Spinal cord (tissue), 9 donors: ENCODE measurements at regions not wholly inside any gene's neighbourhood (a gene's known extent, or its start where the extent isn't known, plus 50 kb on each side); places are given as distances from the start of the nearest gene placed in this dataset.

ENCODE experiments used
- DNase-seq, 6 donors: peaks; one replicate each; pipeline versions ENCODE4 v3.0.0 to v3.0.0-alpha.2; 2013 to 2015; ENCODE audit warnings: low spot score in 6 of 6, low read depth in 4 of 6
- H3K27ac ChIP-seq: one replicate; pipeline ENCODE4 v1.5.1; 2013; ENCODE audit warnings: low read depth, low read length, control low read depth
- H3K27me3 ChIP-seq: one replicate; pipeline ENCODE4 v1.6.1; 2013; ENCODE audit warnings: low read length; ENCODE audit not compliant: control insufficient read depth, insufficient read depth
- H3K36me3 ChIP-seq: one replicate; pipeline ENCODE4 v1.6.1; 2013; ENCODE audit warnings: low read length; ENCODE audit not compliant: control insufficient read depth, insufficient read depth
- H3K4me1 ChIP-seq: one replicate; pipeline ENCODE4 v1.6.1; 2013; ENCODE audit warnings: low read length; ENCODE audit not compliant: control insufficient read depth, insufficient read depth
- H3K4me3 ChIP-seq: one replicate; pipeline ENCODE4 v1.5.1; 2013; ENCODE audit warnings: low read depth, low read length, control low read depth
- H3K9me3 ChIP-seq: one replicate; pipeline ENCODE4 v1.6.1; 2013; ENCODE audit warnings: low read length; ENCODE audit not compliant: control insufficient read depth, insufficient read depth
- WGBS: methylation state at CpG from one replicate; pipeline ENCODE4 v1.1.5; 2013; ENCODE audit warnings: missing lambda C conversion rate; ENCODE audit not compliant: insufficient coverage; 5-methylcytosine and 5-hydroxymethylcytosine counted together
- donor health status: healthy.

- Histone ChIP-seq H3K9me3 (no peaks in the 10 kb centered on the region), H3K36me3 (no peaks in the 10 kb centered on the region), H3K4me1 (no peaks in the 10 kb centered on the region), H3K27me3 (no peaks in the 10 kb centered on the region), H3K4me3 (no peak overlapping the region), H3K27ac (no peak overlapping the region)
- no peak for DNase-seq
- 100% methylated on average over 1 of the region's 3 CpGs for WGBS
Observed at GRCh38 chr10:61337741-61338140, 115.4 kb downstream of the TMEM26 start.

- Histone ChIP-seq H3K4me3 (no peak overlapping the region), H3K36me3 (no peaks in the 10 kb centered on the region), H3K9me3 (no peaks in the 10 kb centered on the region), H3K27ac (no peak overlapping the region), H3K27me3 (no peaks in the 10 kb centered on the region), H3K4me1 (no peaks in the 10 kb centered on the region)
- WGBS, result no CpG with 5 or more reads among the region's 4 CpGs
- DNase-seq, result no peak
Observed at GRCh38 chr10:61336831-61337230, 116.3 kb downstream of the TMEM26 start.

DNA sequence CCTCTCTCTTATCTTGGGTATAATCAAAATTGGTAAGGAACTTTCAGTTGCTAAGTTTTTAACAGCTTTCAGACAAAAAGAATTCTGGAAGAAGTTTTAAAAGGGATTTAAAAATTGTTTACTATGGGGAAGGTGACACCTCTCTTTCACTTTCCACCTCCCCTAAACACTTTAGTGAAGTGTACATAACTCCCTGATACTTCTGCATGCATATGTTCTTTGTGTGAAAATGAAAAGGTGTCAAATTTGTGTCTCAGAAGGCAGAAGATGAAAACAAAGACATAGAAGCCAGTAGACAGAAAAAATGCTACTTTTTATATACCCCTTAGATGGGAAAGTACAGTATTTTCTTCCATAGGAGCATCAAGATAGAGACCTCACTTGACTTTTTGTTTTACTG lies 117.8 kb downstream of the TMEM26 start:
- H3K9me3 ChIP-seq, result no peaks in the 10 kb centered on the region
- H3K27ac ChIP-seq, result no peak overlapping the region
- no peak overlapping the region for H3K4me3 ChIP-seq
- H3K36me3 ChIP-seq, result no peaks in the 10 kb centered on the region
- no peaks in the 10 kb centered on the region for H3K27me3 ChIP-seq
- DNase-seq, result no peak
- no peaks in the 10 kb centered on the region for H3K4me1 ChIP-seq

DNA sequence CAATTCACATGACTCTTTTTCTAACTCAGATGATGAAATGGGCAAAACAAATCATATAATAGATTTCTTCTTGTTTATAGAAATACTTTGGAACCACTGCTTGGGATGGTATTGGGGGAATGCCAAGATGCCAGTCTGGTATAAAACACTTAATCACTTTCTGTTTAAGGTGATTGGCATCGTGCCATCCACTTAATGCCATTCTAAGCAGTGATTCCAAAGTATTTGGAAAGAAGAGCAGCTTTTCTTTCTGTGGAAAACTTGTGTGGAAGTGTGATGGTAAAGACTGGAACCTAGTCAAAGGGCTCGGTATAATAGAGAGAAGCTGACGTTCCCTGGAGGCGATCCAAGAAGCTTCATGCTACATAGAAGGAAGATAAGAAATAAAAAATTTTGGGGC lies 120.6 kb downstream of the TMEM26 start:
- DNase-seq, result peak in 1 of 6 donors; percentile 68
- Histone ChIP-seq H3K9me3 (peaks cover 8% of the 10 kb centered on the region), H3K27me3 (no peaks in the 10 kb centered on the region), H3K4me3 (no peak overlapping the region), H3K36me3 (no peaks in the 10 kb centered on the region), H3K27ac (no peak overlapping the region), H3K4me1 (no peaks in the 10 kb centered on the region)
- 61% methylated on average over 3 of the region's 4 CpGs for WGBS

- DNase-seq, result no peak
- H3K27me3 ChIP-seq, result no peaks in the 10 kb centered on the region
- no peaks in the 10 kb centered on the region for H3K4me1 ChIP-seq
- peaks cover 8% of the 10 kb centered on the region for H3K9me3 ChIP-seq
- H3K4me3 ChIP-seq, result no peak overlapping the region
- H3K27ac ChIP-seq, result no peak overlapping the region
- WGBS, result 90% methylated on average over 3 of the region's 3 CpGs
- H3K36me3 ChIP-seq, result no peaks in the 10 kb centered on the region
Observed at GRCh38 chr10:61330669-61331068, 122.5 kb downstream of the TMEM26 start.

- no peak for DNase-seq
- Histone ChIP-seq H3K4me3 (no peak overlapping the region), H3K4me1 (no peaks in the 10 kb centered on the region), H3K27ac (no peak overlapping the region), H3K9me3 (peaks cover 8% of the 10 kb centered on the region), H3K36me3 (no peaks in the 10 kb centered on the region), H3K27me3 (no peaks in the 10 kb centered on the region)
- WGBS, result no CpG with 5 or more reads among the region's 2 CpGs
Observed at GRCh38 chr10:61329854-61330253, 123.3 kb downstream of the TMEM26 start.

DNA sequence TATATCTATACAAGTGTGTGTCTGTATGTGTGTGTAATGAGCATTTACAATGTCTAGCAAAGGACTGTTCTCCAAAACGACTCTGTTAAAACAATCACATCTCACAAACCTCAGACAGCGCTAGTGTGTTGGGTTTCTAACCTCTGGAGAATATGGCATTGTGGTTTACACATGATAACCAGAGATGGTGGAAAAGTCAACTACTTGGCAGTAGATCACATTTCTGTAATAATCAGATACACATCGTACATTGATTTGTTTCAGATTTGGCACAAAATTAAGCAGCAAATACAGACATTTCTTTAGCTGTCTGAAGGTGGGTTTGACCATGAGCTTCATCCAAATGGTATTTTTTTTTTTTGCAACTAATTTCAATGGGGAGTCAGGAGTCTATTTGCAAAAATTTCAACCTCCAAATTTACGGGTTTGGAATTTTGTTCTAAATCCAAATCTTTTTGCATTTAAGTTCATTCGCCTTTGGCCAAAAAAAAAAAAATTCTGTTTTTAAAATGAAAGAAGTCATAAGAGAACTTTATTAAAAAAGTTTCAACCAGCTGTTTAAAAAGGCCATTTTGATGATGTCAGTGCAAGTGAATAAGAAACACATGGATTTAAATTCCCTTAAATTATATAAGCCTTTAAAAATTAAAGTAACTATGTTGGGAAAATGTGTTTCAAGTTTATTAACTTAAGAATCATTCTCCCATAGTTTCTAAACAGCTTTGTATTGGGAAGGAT lies 127.8 kb downstream of the TMEM26 start:
- H3K27me3 ChIP-seq, result no peaks in the 10 kb centered on the region
- WGBS, result no CpG with 5 or more reads among the region's 5 CpGs
- H3K4me3 ChIP-seq, result no peak overlapping the region
- no peaks in the 10 kb centered on the region for H3K4me1 ChIP-seq
- DNase-seq, result no peak
- H3K9me3 ChIP-seq, result peaks cover 8% of the 10 kb centered on the region
- no peaks in the 10 kb centered on the region for H3K36me3 ChIP-seq
- H3K27ac ChIP-seq, result no peak overlapping the region

GRCh38 chr10:61323726-61324125 lies 129.5 kb downstream of the TMEM26 start:
- Histone ChIP-seq H3K36me3 (no peaks in the 10 kb centered on the region), H3K27me3 (no peaks in the 10 kb centered on the region), H3K4me3 (no peak overlapping the region), H3K4me1 (no peaks in the 10 kb centered on the region), H3K27ac (no peak overlapping the region), H3K9me3 (peaks cover under 1% of the 10 kb centered on the region)
- DNase-seq, result no peak

DNA sequence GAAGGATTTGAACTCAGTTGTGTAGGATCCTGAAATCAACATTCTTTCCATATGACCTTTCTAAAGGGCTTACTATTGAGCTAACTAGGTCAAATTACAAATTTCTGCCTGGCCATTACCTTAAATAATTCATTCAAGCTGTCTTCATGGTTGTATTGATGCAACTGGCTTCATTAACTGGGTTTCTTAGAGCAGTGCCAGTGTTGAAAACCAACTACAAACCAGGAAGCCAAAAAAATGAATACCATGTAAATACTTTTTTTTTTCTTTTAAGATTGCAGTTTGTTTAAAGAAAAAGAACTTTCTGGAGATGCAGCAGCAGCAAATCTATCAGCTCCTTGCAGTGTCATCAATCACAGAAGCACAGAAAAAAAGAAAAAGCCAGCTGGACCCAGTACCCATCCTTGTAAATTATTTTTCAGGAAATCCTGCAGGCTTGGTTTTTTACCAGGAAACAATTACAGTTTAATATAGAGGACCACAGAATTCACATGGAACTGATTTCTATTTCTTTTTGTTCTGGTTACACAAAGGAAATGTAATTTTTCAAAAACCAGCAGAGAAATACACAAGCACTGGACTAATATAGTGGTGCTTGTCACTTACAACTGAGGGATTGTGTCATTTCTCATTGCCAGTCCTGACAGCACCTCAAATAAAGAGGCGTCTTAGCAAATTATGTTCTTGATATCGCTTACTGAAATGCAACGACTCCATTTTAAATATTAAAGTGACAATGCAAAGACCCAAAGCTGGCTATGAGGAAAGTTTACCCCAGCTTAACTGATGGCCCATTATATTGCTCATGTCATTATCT lies 131.9 kb downstream of the TMEM26 start:
- no peaks in the 10 kb centered on the region for H3K27me3 ChIP-seq
- no CpG with 5 or more reads among the region's 3 CpGs for WGBS
- no peaks in the 10 kb centered on the region for H3K36me3 ChIP-seq
- no peak overlapping the region for H3K4me3 ChIP-seq
- H3K4me1 ChIP-seq, result no peaks in the 10 kb centered on the region
- no peaks in the 10 kb centered on the region for H3K9me3 ChIP-seq
- DNase-seq, result peak in 1 of 6 donors; percentile 43
- H3K27ac ChIP-seq, result no peak overlapping the region

DNA sequence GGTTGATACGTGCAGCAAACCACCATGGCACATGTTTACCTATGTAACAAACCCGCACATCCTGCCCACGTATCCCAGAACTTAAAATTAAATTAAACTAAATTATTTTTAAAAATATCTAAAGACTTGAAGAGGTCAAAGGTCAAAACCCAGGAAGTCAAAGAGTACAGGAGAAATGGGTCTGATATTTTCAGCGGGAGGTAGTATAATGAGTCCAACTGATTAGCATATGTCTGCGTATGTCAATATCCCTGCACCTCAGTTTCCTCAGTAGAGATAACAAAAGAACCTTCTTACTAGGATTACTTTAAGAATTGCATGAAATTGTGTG lies 133.0 kb downstream of the TMEM26 start:
- no peak for DNase-seq
- WGBS, result no CpG with 5 or more reads among the region's 5 CpGs
- no peak overlapping the region for H3K27ac ChIP-seq

More for the DNA sequence above, 133.0 kb downstream of the TMEM26 start:
- Histone ChIP-seq H3K4me1 (no peaks in the 10 kb centered on the region), H3K36me3 (no peaks in the 10 kb centered on the region), H3K4me3 (no peak overlapping the region), H3K9me3 (no peaks in the 10 kb centered on the region), H3K27me3 (no peaks in the 10 kb centered on the region)
